ENCODE measurements at regions not wholly inside any gene's neighbourhood (a gene's known extent, or its start where the extent isn't known, plus 50 kb on each side); places are given as distances from the start of the nearest gene placed in this dataset.

- DNase-seq (no peak), ATAC-seq (no peak)
- CTCF ChIA-PET: interaction anchor here (0.7 to 1.1 kb wide), 3 partner anchors 11 to 901 kb away, joined by 3 read pairs; no protein-coding TSS in a partner anchor
- intact Hi-C loops (cut with DNase I, micrococcal nuclease): no loop called here
- Mint-ChIP-seq H3K4me3 (no peak overlapping the region), H3K27ac (no peak overlapping the region), H3K9me3 (ENCODE audit: low read depth) (peaks cover 4% of the 10 kb centered on the region), H3K27me3 (no peaks in the 10 kb centered on the region), H3K36me3 (ENCODE audit: low read depth) (no peaks in the 10 kb centered on the region), H3K4me1 (no peaks in the 10 kb centered on the region)
- POLR2A ChIA-PET: no interaction called here
These were observed 779.3 kb downstream of the ARAP2 start for GRCh38 chr4:35464964-35465528.

GRCh38 chr4:35491093-35491492 is 753.2 kb downstream of the ARAP2 start:
- H3K4me3 Mint-ChIP-seq: no peak overlapping the region
- no peaks in the 10 kb centered on the region for H3K4me1 Mint-ChIP-seq
- intact Hi-C loops (cut with DNase I, micrococcal nuclease): no loop called here
- H3K9me3 Mint-ChIP-seq (ENCODE audit: low read depth): peaks cover under 1% of the 10 kb centered on the region
- DNase-seq: no peak
- H3K27me3 Mint-ChIP-seq: no peaks in the 10 kb centered on the region
- no peak for ATAC-seq
- ChIA-PET CTCF (no interaction called here), POLR2A (no interaction called here)
- H3K36me3 Mint-ChIP-seq (ENCODE audit: low read depth): no peaks in the 10 kb centered on the region
- H3K27ac Mint-ChIP-seq: no peak overlapping the region

GRCh38 chr4:35493977-35494376 is 750.3 kb downstream of the ARAP2 start:
- ChIA-PET CTCF (no interaction called here), POLR2A (no interaction called here)
- ATAC-seq (no peak), DNase-seq (no peak)
- peaks cover 2% of the 10 kb centered on the region for H3K9me3 Mint-ChIP-seq (ENCODE audit: low read depth)
- H3K36me3 Mint-ChIP-seq (ENCODE audit: low read depth): no peaks in the 10 kb centered on the region
- intact Hi-C loops (cut with DNase I, micrococcal nuclease): no loop called here
- no peaks in the 10 kb centered on the region for H3K4me1 Mint-ChIP-seq
- no peak overlapping the region for H3K4me3 Mint-ChIP-seq
- no peak overlapping the region for H3K27ac Mint-ChIP-seq
- H3K27me3 Mint-ChIP-seq: no peaks in the 10 kb centered on the region

GRCh38 chr4:35494955-35495354 is 749.4 kb downstream of the ARAP2 start:
- no peak for DNase-seq
- Mint-ChIP-seq H3K27ac (no peak overlapping the region), H3K9me3 (ENCODE audit: low read depth) (peaks cover 2% of the 10 kb centered on the region), H3K4me1 (no peaks in the 10 kb centered on the region), H3K27me3 (no peaks in the 10 kb centered on the region), H3K4me3 (no peak overlapping the region), H3K36me3 (ENCODE audit: low read depth) (no peaks in the 10 kb centered on the region)
- intact Hi-C loops (cut with DNase I, micrococcal nuclease): no loop called here
- POLR2A ChIA-PET: no interaction called here
- no peak for ATAC-seq
- CTCF ChIA-PET: no interaction called here

- no peaks in the 10 kb centered on the region for H3K27me3 Mint-ChIP-seq
These were observed 743.5 kb downstream of the ARAP2 start for GRCh38 chr4:35500812-35501211.

GRCh38 chr4:35503435-35503834 is 740.9 kb downstream of the ARAP2 start:
- no peaks in the 10 kb centered on the region for H3K36me3 Mint-ChIP-seq (ENCODE audit: low read depth)
- no peaks in the 10 kb centered on the region for H3K4me1 Mint-ChIP-seq
- CTCF ChIA-PET: no interaction called here
- no peaks in the 10 kb centered on the region for H3K27me3 Mint-ChIP-seq
- no peak overlapping the region for H3K4me3 Mint-ChIP-seq
- intact Hi-C loops (cut with DNase I, micrococcal nuclease): no loop called here
- no peak overlapping the region for H3K27ac Mint-ChIP-seq
- H3K9me3 Mint-ChIP-seq (ENCODE audit: low read depth): no peaks in the 10 kb centered on the region
- ATAC-seq (no peak), DNase-seq (no peak)
- POLR2A ChIA-PET: no interaction called here

More at GRCh38 chr4:35500812-35501211, 743.5 kb downstream of the ARAP2 start:
- intact Hi-C loops (cut with DNase I, micrococcal nuclease): no loop called here
- no peaks in the 10 kb centered on the region for H3K4me1 Mint-ChIP-seq
- H3K27ac Mint-ChIP-seq: no peak overlapping the region
- ChIA-PET POLR2A (no interaction called here), CTCF (no interaction called here)
- H3K36me3 Mint-ChIP-seq (ENCODE audit: low read depth): no peaks in the 10 kb centered on the region
- ATAC-seq (no peak), DNase-seq (no peak)
- H3K9me3 Mint-ChIP-seq (ENCODE audit: low read depth): peaks cover 2% of the 10 kb centered on the region
- no peak overlapping the region for H3K4me3 Mint-ChIP-seq

GRCh38 chr4:35506161-35506560 is 738.2 kb downstream of the ARAP2 start:
- DNase-seq (no peak), ATAC-seq (no peak)
- intact Hi-C loops (cut with DNase I, micrococcal nuclease): no loop called here
- H3K4me1 Mint-ChIP-seq: no peaks in the 10 kb centered on the region
- H3K27me3 Mint-ChIP-seq: no peaks in the 10 kb centered on the region
- H3K36me3 Mint-ChIP-seq (ENCODE audit: low read depth): no peaks in the 10 kb centered on the region
- no peak overlapping the region for H3K27ac Mint-ChIP-seq
- no peaks in the 10 kb centered on the region for H3K9me3 Mint-ChIP-seq (ENCODE audit: low read depth)
- H3K4me3 Mint-ChIP-seq: no peak overlapping the region
- ChIA-PET CTCF (no interaction called here), POLR2A (no interaction called here)

GRCh38 chr4:35511851-35512250 is 732.5 kb downstream of the ARAP2 start:
- Mint-ChIP-seq H3K4me3 (no peak overlapping the region), H3K36me3 (ENCODE audit: low read depth) (no peaks in the 10 kb centered on the region), H3K27ac (no peak overlapping the region), H3K9me3 (ENCODE audit: low read depth) (peaks cover 2% of the 10 kb centered on the region), H3K4me1 (no peaks in the 10 kb centered on the region), H3K27me3 (no peaks in the 10 kb centered on the region)
- CTCF ChIA-PET: no interaction called here
- DNase-seq: no peak
- no peak for ATAC-seq
- POLR2A ChIA-PET: no interaction called here
- intact Hi-C loops (cut with DNase I, micrococcal nuclease): no loop called here

- Mint-ChIP-seq H3K36me3 (ENCODE audit: low read depth) (no peaks in the 10 kb centered on the region), H3K27ac (no peak overlapping the region), H3K27me3 (no peaks in the 10 kb centered on the region), H3K4me3 (no peak overlapping the region), H3K9me3 (ENCODE audit: low read depth) (peaks cover 2% of the 10 kb centered on the region), H3K4me1 (no peaks in the 10 kb centered on the region)
- CTCF ChIA-PET: no interaction called here
- intact Hi-C loops (cut with DNase I, micrococcal nuclease): no loop called here
- DNase-seq: no peak
- ATAC-seq: no peak
- POLR2A ChIA-PET: no interaction called here
These were observed 728.2 kb downstream of the ARAP2 start for GRCh38 chr4:35516102-35516501.

GRCh38 chr4:35520059-35520458 is 724.3 kb downstream of the ARAP2 start:
- no peak for DNase-seq
- H3K4me1 Mint-ChIP-seq: no peaks in the 10 kb centered on the region
- no peaks in the 10 kb centered on the region for H3K36me3 Mint-ChIP-seq (ENCODE audit: low read depth)
- intact Hi-C loops (cut with DNase I, micrococcal nuclease): no loop called here
- POLR2A ChIA-PET: no interaction called here
- CTCF ChIA-PET: no interaction called here
- no peak overlapping the region for H3K27ac Mint-ChIP-seq
- no peaks in the 10 kb centered on the region for H3K9me3 Mint-ChIP-seq (ENCODE audit: low read depth)
- no peak overlapping the region for H3K4me3 Mint-ChIP-seq
- no peak for ATAC-seq
- H3K27me3 Mint-ChIP-seq: no peaks in the 10 kb centered on the region

GRCh38 chr4:35521682-35522081 is 722.6 kb downstream of the ARAP2 start:
- POLR2A ChIA-PET: no interaction called here
- CTCF ChIA-PET: no interaction called here
- H3K36me3 Mint-ChIP-seq (ENCODE audit: low read depth): no peaks in the 10 kb centered on the region
- no peak for DNase-seq
- intact Hi-C loops (cut with DNase I, micrococcal nuclease): no loop called here
- no peaks in the 10 kb centered on the region for H3K9me3 Mint-ChIP-seq (ENCODE audit: low read depth)
- H3K27ac Mint-ChIP-seq: no peak overlapping the region
- ATAC-seq: no peak
- no peak overlapping the region for H3K4me3 Mint-ChIP-seq
- no peaks in the 10 kb centered on the region for H3K4me1 Mint-ChIP-seq
- no peaks in the 10 kb centered on the region for H3K27me3 Mint-ChIP-seq

GRCh38 chr4:35525192-35525978 is 718.9 kb downstream of the ARAP2 start:
- H3K36me3 Mint-ChIP-seq (ENCODE audit: low read depth): no peaks in the 10 kb centered on the region
- CTCF ChIA-PET: no interaction called here

More at GRCh38 chr4:35525192-35525978, 718.9 kb downstream of the ARAP2 start:
- H3K4me3 Mint-ChIP-seq: no peak overlapping the region
- H3K27me3 Mint-ChIP-seq: no peaks in the 10 kb centered on the region
- H3K4me1 Mint-ChIP-seq: no peaks in the 10 kb centered on the region
- intact Hi-C loops (cut with DNase I, micrococcal nuclease): no loop called here
- DNase-seq: peak; percentile 14
- no peak overlapping the region for H3K27ac Mint-ChIP-seq
- ATAC-seq: peak; percentile 36
- peaks cover 2% of the 10 kb centered on the region for H3K9me3 Mint-ChIP-seq (ENCODE audit: low read depth)
- POLR2A ChIA-PET: no interaction called here
